ENCODE measurements at regions not wholly inside any gene's neighbourhood (a gene's known extent, or its start where the extent isn't known, plus 50 kb on each side); places are given as distances from the start of the nearest gene placed in this dataset.
"Not testable (repeated sequence)": the region's sequence is repeated elsewhere in the genome, so short reads cannot be mapped to it uniquely, and the experiment has no call there.

- DNase-seq (ENCODE audit: low spot score); CTCF ChIA-PET; H3K4me3 Mint-ChIP-seq; POLR2A ChIA-PET; H3K27ac Mint-ChIP-seq; ATAC-seq; H3K36me3 Mint-ChIP-seq; H3K9me3 Mint-ChIP-seq; H3K27me3 Mint-ChIP-seq (ENCODE audit: low read depth): not testable (repeated sequence)
- peaks cover 11% of the 10 kb centered on the region for H3K4me1 Mint-ChIP-seq
Observed at GRCh38 chrY:5990665-5991064, 255.4 kb upstream of the TSPY2 start.

Measured in WTC11 (cell line).